SK-N-SH (cell line): ENCODE measurements at regions not wholly inside any gene's neighbourhood (a gene's known extent, or its start where the extent isn't known, plus 50 kb on each side); places are given as distances from the start of the nearest gene placed in this dataset.
A peak's percentile ranks its signal among the peaks of the same experiment; 100 is the strongest.

ENCODE experiments used
- CTCF ChIA-PET: fragments of 300-600, 350-600 bp; formaldehyde crosslinking; extraction: SDS; loops from one replicate; lab custom pipeline; 2021; lab: Yijun Ruan, JAX
- POLR2A ChIA-PET: fragments of 350-600 bp; sonication (Branson Sonifier 250); formaldehyde crosslinking; extraction: SDS; loops from one replicate; lab custom pipeline; 2020; ENCODE audit warnings: antibody characterized with exemption, inconsistent platforms; lab: Yijun Ruan, JAX
- DNase-seq: peaks from one replicate; pipeline ENCODE4 v3.0.0; 2012
- H2AFZ ChIP-seq: fragments of 200-600 bp; sonication (generic); 2 replicates; pipeline ENCODE4 v1.8.1; 2016; ENCODE audit warnings: antibody characterized with exemption, mild to moderate bottlenecking, low read depth
- H3F3A ChIP-seq: fragments of 200-600 bp; sonication (generic); replicated peaks from 2 replicates; pipeline ENCODE3; 2016; ENCODE audit warnings: antibody characterized with exemption, mild to moderate bottlenecking; ENCODE audit not compliant: insufficient read depth
- H3K27ac ChIP-seq, 2 experiments: fragments of 200-500 bp in 1 of 2; fragments of 200-600 bp in 1 of 2; sonication (Bioruptor generic) in 1 of 2; sonication (generic), shearing (Covaris generic) in 1 of 2; 2 replicates each; pipeline versions ENCODE4 v1.5.1 to v1.6.1; 2014 to 2016; ENCODE audit warnings: low read depth in 2 of 2, inconsistent platforms in 1 of 2, low read length in 1 of 2, mild to moderate bottlenecking in 1 of 2, mixed read lengths in 1 of 2
- H3K27me3 ChIP-seq: fragments of 200-600 bp; sonication (generic), shearing (Covaris generic); 2 replicates; pipeline ENCODE4 v1.6.1; 2016; ENCODE audit warnings: mixed run types; ENCODE audit not compliant: insufficient read depth
- H3K36me3 ChIP-seq, 2 experiments: fragments of 200-500 bp in 1 of 2; fragments of 200-600 bp in 1 of 2; sonication (Bioruptor generic) in 1 of 2; sonication (generic) in 1 of 2; replicated peaks in 1 of 2; 2 replicates each; pipeline versions ENCODE3 to v1.5.1; 2014 to 2016; ENCODE audit warnings: low read length in 1 of 2, mild to moderate bottlenecking in 1 of 2; ENCODE audit not compliant: insufficient read depth in 2 of 2, control insufficient read depth in 1 of 2
- H3K4me1 ChIP-seq, 2 experiments: fragments of 200-500 bp in 1 of 2; fragments of 200-600 bp in 1 of 2; sonication (Bioruptor generic) in 1 of 2; sonication (generic), shearing (Covaris generic) in 1 of 2; 2 replicates each; pipeline versions ENCODE4 v1.5.1 to v1.6.1; 2014 to 2016; ENCODE audit warnings: low read depth in 1 of 2, low read length in 1 of 2, mixed run types in 1 of 2; ENCODE audit not compliant: insufficient read depth in 2 of 2, control insufficient read depth in 1 of 2
- H3K4me2 ChIP-seq: fragments of 200-600 bp; sonication (generic), shearing (Covaris generic); 2 replicates; pipeline ENCODE4 v1.6.1; 2017; ENCODE audit warnings: mixed run types
- H3K4me3 ChIP-seq, 2 experiments: fragments of 200-500 bp in 1 of 2; fragments of 200-600 bp in 1 of 2; sonication (Bioruptor generic) in 1 of 2; sonication (generic), shearing (Covaris generic) in 1 of 2; 2 replicates each; pipeline versions ENCODE4 v1.5.1 to v1.8.1; 2014 to 2016; ENCODE audit warnings: low read depth in 2 of 2, inconsistent platforms in 1 of 2, low read length in 1 of 2, mild to moderate bottlenecking in 1 of 2, mixed read lengths in 1 of 2, moderate library complexity in 1 of 2
- H3K79me2 ChIP-seq: fragments of 200-600 bp; sonication (generic); 2 replicates; pipeline ENCODE4 v1.8.1; 2017; ENCODE audit warnings: mild to moderate bottlenecking; ENCODE audit not compliant: insufficient read depth
- H3K9ac ChIP-seq: fragments of 200-600 bp; sonication (generic); 2 replicates; pipeline ENCODE4 v1.6.1; 2017; ENCODE audit warnings: mixed run types
- H3K9me2 ChIP-seq: fragments of 200-600 bp; sonication (generic); 2 replicates; pipeline ENCODE4 v1.6.1; 2017; ENCODE audit warnings: mixed run types
- H3K9me3 ChIP-seq: fragments of 200-600 bp; sonication (generic); 2 replicates; pipeline ENCODE4 v1.6.1; 2017; ENCODE audit warnings: mixed run types, mild to moderate bottlenecking, moderate library complexity
- H4K20me1 ChIP-seq: fragments of 200-600 bp; sonication (generic); 2 replicates; pipeline ENCODE4 v1.6.1; 2017; ENCODE audit warnings: mild to moderate bottlenecking, mixed run types; ENCODE audit not compliant: insufficient read depth
- EP300 ChIP-seq, 2 experiments: IDR thresholded peaks; 2 replicates each; pipeline versions ENCODE4 v1.4.0 to v1.6.1; 2012; ENCODE audit warnings: borderline replicate concordance in 1 of 2, low read depth in 1 of 2, low read length in 1 of 2
- EZH2phosphoT487 ChIP-seq: fragments of 200-600 bp; sonication (generic); IDR thresholded peaks from 2 replicates; pipeline ENCODE4 v1.6.1; 2017; ENCODE audit warnings: low read depth, mixed run types, mild to moderate bottlenecking, antibody characterized with exemption, moderate library complexity, borderline replicate concordance
- FOSL2 ChIP-seq: IDR thresholded peaks from 2 replicates; pipeline ENCODE4 v1.4.0; 2012; ENCODE audit warnings: low read depth, mild to moderate bottlenecking, moderate library complexity, borderline replicate concordance
- GABPA ChIP-seq: IDR thresholded peaks from 2 replicates; pipeline ENCODE4 v1.4.0; 2012; ENCODE audit warnings: low read depth, mild to moderate bottlenecking
- IRF3 ChIP-seq: fragments of 150-350 bp; IDR thresholded peaks from 2 replicates; pipeline ENCODE4 v1.6.1; 2016; ENCODE audit warnings: mild to moderate bottlenecking, low read depth, low read length
- JUND ChIP-seq: IDR thresholded peaks from 2 replicates; pipeline ENCODE4 v1.4.0; 2012
- MEF2A ChIP-seq: IDR thresholded peaks from 2 replicates; pipeline ENCODE4 v1.4.0; 2012; ENCODE audit warnings: low read depth, borderline replicate concordance
- PBX3 ChIP-seq: IDR thresholded peaks from 2 replicates; pipeline ENCODE4; 2012
- POLR2AphosphoS5 ChIP-seq: IDR thresholded peaks from 2 replicates; pipeline ENCODE4 v1.6.1; 2012; ENCODE audit warnings: low read depth, low read length
- SMC3 ChIP-seq: IDR thresholded peaks from 2 replicates; pipeline ENCODE4 v1.6.1; 2012; ENCODE audit warnings: low read depth, low read length, improper control_type of control experiment
- TCF12 ChIP-seq: IDR thresholded peaks from 2 replicates; pipeline ENCODE4 v1.4.0; 2012
- YY1 ChIP-seq: IDR thresholded peaks from 2 replicates; pipeline ENCODE4 v1.4.0; 2012; ENCODE audit warnings: low read depth, mild to moderate bottlenecking
- WGBS: methylation state at CpG from one replicate; pipeline ENCODE4 v1.1.6; 2017; ENCODE audit warnings: low lambda C conversion rate; 5-methylcytosine and 5-hydroxymethylcytosine counted together
- TF ChIP-seq, protein P1 (sequence below): fragments of 150-350 bp; IDR thresholded peaks from 2 replicates; pipeline ENCODE4 v1.6.1; 2017; ENCODE audit warnings: antibody characterized with exemption, low read length, low read depth, borderline replicate concordance

GRCh38 chr21:32135401-32136363, 143.2 kb downstream of the MIS18A start:
- H3F3A ChIP-seq, result no peaks in the 10 kb centered on the region
- no peaks in the 10 kb centered on the region for H4K20me1 ChIP-seq
- H3K27ac ChIP-seq, result no peak overlapping the region
- WGBS, result 22% methylated on average over 16 of the region's 16 CpGs
- no peaks in the 10 kb centered on the region for H3K79me2 ChIP-seq
- no peaks in the 10 kb centered on the region for H3K9me2 ChIP-seq
- H3K9me3 ChIP-seq, result no peaks in the 10 kb centered on the region
- peak overlapping the region; percentile 68; the same call in 1 of the 2 replicates for H2AFZ ChIP-seq
- peak overlapping the region; percentile 63 for H3K4me2 ChIP-seq
- peak; percentile 19 for DNase-seq
- H3K36me3 ChIP-seq, result no peaks in the 10 kb centered on the region
- no peak overlapping the region for H3K9ac ChIP-seq
- POLR2A ChIA-PET, result no interaction called here
- H3K4me1 ChIP-seq, result peaks cover 0 to 19% of the 10 kb centered on the region in 2 experiments; a peak in 1 of 4 replicates
- H3K27me3 ChIP-seq, result no peaks in the 10 kb centered on the region
- TF ChIP-seq MEF2A, result no peak
- TF ChIP-seq JUND, result 0 out of 2 replicates have a peak, but pooled peaks have one; percentile 7
- no peak for TF ChIP-seq EZH2phosphoT487
- no peak for TF ChIP-seq POLR2AphosphoS5
- TF ChIP-seq PBX3, result peak; percentile 35; the same call in 1 of the 2 replicates
- TF ChIP-seq, protein P1, sequence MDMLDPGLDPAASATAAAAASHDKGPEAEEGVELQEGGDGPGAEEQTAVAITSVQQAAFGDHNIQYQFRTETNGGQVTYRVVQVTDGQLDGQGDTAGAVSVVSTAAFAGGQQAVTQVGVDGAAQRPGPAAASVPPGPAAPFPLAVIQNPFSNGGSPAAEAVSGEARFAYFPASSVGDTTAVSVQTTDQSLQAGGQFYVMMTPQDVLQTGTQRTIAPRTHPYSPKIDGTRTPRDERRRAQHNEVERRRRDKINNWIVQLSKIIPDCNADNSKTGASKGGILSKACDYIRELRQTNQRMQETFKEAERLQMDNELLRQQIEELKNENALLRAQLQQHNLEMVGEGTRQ, result no peak
- TF ChIP-seq YY1, result no peak
- peak; percentile 73 for TF ChIP-seq TCF12
- no peak for TF ChIP-seq SMC3
- no peak for TF ChIP-seq FOSL2
- TF ChIP-seq EP300 (IDR thresholded peaks at IDR 0.05; ENCODE audit: borderline replicate concordance in 1 of 2, low read depth in 1 of 2, low read length in 1 of 2), result no peak
- no peak for TF ChIP-seq GABPA
- TF ChIP-seq IRF3, result no peak
- CTCF ChIA-PET, result interaction anchor here (0.9 to 1.8 kb wide), 4 partner anchors 15 to 269 kb away, joined by 3 to 7 read pairs (median 3); no protein-coding TSS in a partner anchor
- peak overlapping the region in 1 of 2 experiments; percentile 19; a peak in 1 of 4 replicates for H3K4me3 ChIP-seq
